Panc1 (cell line): ENCODE measurements at regions not wholly inside any gene's neighbourhood (a gene's known extent, or its start where the extent isn't known, plus 50 kb on each side); places are given as distances from the start of the nearest gene placed in this dataset.
"Not testable (repeated sequence)": the region's sequence is repeated elsewhere in the genome, so short reads cannot be mapped to it uniquely, and the experiment has no call there.

ENCODE experiments used
- ATAC-seq: fragments of 200-7000 bp; cut with Tn5 transposase; 2 replicates; pipeline ENCODE4 v1.9.1; 2020; ENCODE audit warnings: mild to moderate bottlenecking, moderate library complexity
- BruUV-seq: library from RNA; stranded (reverse); fragments of 400-500 nt; replicated peaks from 2 replicates; lab custom pipeline; 2021; lab: Mats Ljungman, UMichigan
- CTCF ChIA-PET: fragments of 300-600 bp; sonication (Branson Sonifier 250); formaldehyde crosslinking; loops from one replicate; lab custom pipeline; 2022; ENCODE audit warnings: antibody characterized with exemption; lab: Charles Lee
- POLR2A ChIA-PET: fragments of 300-600 bp; sonication (Branson Sonifier 250); formaldehyde crosslinking; loops from one replicate; lab custom pipeline; 2022; ENCODE audit warnings: antibody characterized with exemption; lab: Charles Lee
- DNase-seq: peaks from one replicate; pipeline ENCODE4 v3.0.0-alpha.2; 2010; ENCODE audit warnings: low read depth, low spot score
- H3K27ac ChIP-seq: 2 replicates; pipeline ENCODE4 v1.5.1; 2011; ENCODE audit warnings: mild to moderate bottlenecking, low read length, inconsistent platforms
- H3K27me3 ChIP-seq: fragments of 200-500 bp; sonication (Bioruptor generic); 2 replicates; pipeline ENCODE4 v1.6.0; 2014; ENCODE audit warnings: low read length, inconsistent platforms; ENCODE audit not compliant: control insufficient read depth, insufficient read depth
- H3K36me3 ChIP-seq: fragments of 200-500 bp; sonication (Bioruptor generic); 2 replicates; pipeline ENCODE4 v1.5.1; 2014; ENCODE audit warnings: inconsistent platforms, mild to moderate bottlenecking, low read length, moderate library complexity; ENCODE audit not compliant: control insufficient read depth, insufficient read depth
- H3K4me1 ChIP-seq: 2 replicates; pipeline ENCODE4 v1.5.1; 2011; ENCODE audit warnings: inconsistent platforms, mild to moderate bottlenecking, low read length, moderate library complexity; ENCODE audit not compliant: control insufficient read depth, insufficient read depth
- H3K4me3 ChIP-seq, 2 experiments: 2 replicates each; pipeline ENCODE4 v1.5.1; 2011 to 2012; ENCODE audit warnings: low read depth in 2 of 2, low read length in 2 of 2, mild to moderate bottlenecking in 2 of 2, inconsistent platforms in 1 of 2, moderate library complexity in 1 of 2
- H3K9me3 ChIP-seq: fragments of 200-500 bp; sonication (Bioruptor generic); 2 replicates; pipeline ENCODE4 v1.5.1; 2014; ENCODE audit warnings: low read depth, mild to moderate bottlenecking, inconsistent platforms, low read length, moderate library complexity; ENCODE audit not compliant: control insufficient read depth, insufficient read depth
- CTCF ChIP-seq: fragments of 450-650 bp; IDR thresholded peaks from 2 replicates; pipeline ENCODE4 v1.5.1; 2017; ENCODE audit warnings: mild to moderate bottlenecking
- POLR2AphosphoS5 ChIP-seq: IDR thresholded peaks from 2 replicates; pipeline ENCODE4 v1.6.1; 2012; ENCODE audit warnings: mild to moderate bottlenecking, low read depth, low read length, moderate library complexity
- SIN3A ChIP-seq: IDR thresholded peaks from 2 replicates; pipeline ENCODE4 v1.6.1; 2012; ENCODE audit warnings: low read depth, mild to moderate bottlenecking, low read length, moderate library complexity, borderline replicate concordance; ENCODE audit not compliant: insufficient read depth
- TCF7L2 ChIP-seq: IDR thresholded peaks from 2 replicates; pipeline ENCODE4 v1.6.1; 2011; ENCODE audit warnings: mild to moderate bottlenecking, low read depth, low read length, inconsistent platforms
- in situ Hi-C: cut with HindIII; loops from 2 replicates; pipeline ENCODE4 v1.10.0; 2016; ENCODE audit warnings: low sequenced_read_pairs, low pct_unique_long_range_greater_than_20kb
- intact Hi-C: fragments of 100-400 bp; cut with micrococcal nuclease; formaldehyde crosslinking; loops from one replicate; pipeline ENCODE4 v1.10.0; 2022; ENCODE audit not compliant: unreplicated experiment

GRCh38 chr5:148740079-148740858 lies 85.9 kb upstream of the HTR4 start:
- no peak for DNase-seq
- Histone ChIP-seq H3K36me3 (no peaks in the 10 kb centered on the region), H3K4me3 (no peak overlapping the region), H3K9me3 (no peaks in the 10 kb centered on the region), H3K4me1 (no peaks in the 10 kb centered on the region), H3K27ac (no peak overlapping the region), H3K27me3 (no peaks in the 10 kb centered on the region)
- BruUV-seq = no TSS peak
- TF ChIP-seq TCF7L2 (no peak), SIN3A (no peak), CTCF (no peak), POLR2AphosphoS5 (no peak)
- in situ Hi-C loops = no loop called here
- ChIA-PET POLR2A (no interaction called here), CTCF (interaction anchor here (0.8 to 2.1 kb wide), 4 partner anchors 9 to 374 kb away, joined by 3 to 21 read pairs (median 6); no protein-coding TSS in a partner anchor)
- intact Hi-C loops = loop anchor here (2.0 kb wide), 1 partner anchor 259 kb away; no protein-coding TSS in a partner anchor
- ATAC-seq = no peak

- BruUV-seq = no TSS peak
- in situ Hi-C loops (no loop called here), intact Hi-C loops (loop anchor here (1.0 to 2.0 kb wide), 2 partner anchors 258 to 294 kb away; no protein-coding TSS in a partner anchor)
- no peaks in the 10 kb centered on the region for H3K9me3 ChIP-seq
- H3K27ac ChIP-seq = no peak overlapping the region
- no peaks in the 10 kb centered on the region for H3K27me3 ChIP-seq
- DNase-seq (peak; percentile 69), ATAC-seq (peak; percentile 73)
- ChIA-PET CTCF (interaction anchor here (0.6 to 1.4 kb wide), 11 partner anchors 8 to 818 kb away, joined by 3 to 9 read pairs (median 4); no protein-coding TSS in a partner anchor), POLR2A (interaction anchor here (0.5 kb wide), 1 partner anchor 21 kb away, joined by 9 read pairs; no protein-coding TSS in a partner anchor)
- H3K4me1 ChIP-seq = no peaks in the 10 kb centered on the region
- no peak overlapping the region for H3K4me3 ChIP-seq
- TF ChIP-seq SIN3A = no peak
- peak; percentile 76; the same call in 1 of the 2 replicates for TF ChIP-seq CTCF
- H3K36me3 ChIP-seq = no peaks in the 10 kb centered on the region
Measured at GRCh38 chr5:148740966-148741742, 85.3 kb upstream of the ADRB2 start.

GRCh38 chr5:148741766-148742165 lies 84.6 kb upstream of the ADRB2 start:
- BruUV-seq, ATAC-seq, in situ Hi-C loops, H3K4me1 ChIP-seq, H3K36me3 ChIP-seq, DNase-seq, H3K4me3 ChIP-seq, H3K27me3 ChIP-seq, H3K9me3 ChIP-seq, H3K27ac ChIP-seq: not testable (repeated sequence)
- intact Hi-C loops = loop anchor here (1.0 to 2.0 kb wide), 2 partner anchors 257 to 294 kb away; no protein-coding TSS in a partner anchor
- CTCF ChIA-PET = interaction anchor here (0.6 to 1.4 kb wide), 6 partner anchors 268 to 817 kb away, joined by 4 to 9 read pairs (median 4); no protein-coding TSS in a partner anchor
- POLR2A ChIA-PET = interaction anchor here (0.5 kb wide), 1 partner anchor 21 kb away, joined by 9 read pairs; no protein-coding TSS in a partner anchor

GRCh38 chr5:148744380-148744779 lies 82.0 kb upstream of the ADRB2 start:
- H3K9me3 ChIP-seq, CTCF ChIA-PET, H3K4me1 ChIP-seq, in situ Hi-C loops, H3K4me3 ChIP-seq, BruUV-seq, POLR2A ChIA-PET, intact Hi-C loops, ATAC-seq, H3K27ac ChIP-seq, H3K27me3 ChIP-seq, DNase-seq, H3K36me3 ChIP-seq: not testable (repeated sequence)
